HepG2 (cell line): ENCODE measurements at regions not wholly inside any gene's neighbourhood (a gene's known extent, or its start where the extent isn't known, plus 50 kb on each side); places are given as distances from the start of the nearest gene placed in this dataset.

Experiments
- AGO2 ChIP-seq: fragments of 200-400 bp; formaldehyde crosslinking; optimal IDR thresholded peaks from 2 replicates; pipeline ENCODE3; 2017; ENCODE audit warnings: mild to moderate bottlenecking, low read depth, low read length, moderate library complexity
- CENPBD1 ChIP-seq: sonication (generic); formaldehyde crosslinking; IDR thresholded peaks from 2 replicates; pipeline ENCODE4 v1.8.0; 2022; ENCODE audit warnings: missing genetic modification reagents, low read depth, mild to moderate bottlenecking, borderline replicate concordance
- CSRNP2 ChIP-seq: sonication (generic); formaldehyde crosslinking; conservative IDR thresholded peaks from 2 replicates; pipeline ENCODE4 v1.8.0; 2022; ENCODE audit warnings: low read depth, missing genetic modification reagents
- ELF4 ChIP-seq: sonication (generic); formaldehyde crosslinking; IDR thresholded peaks from 2 replicates; pipeline ENCODE4 v1.5.0; 2020; ENCODE audit warnings: missing genetic modification reagents, mild to moderate bottlenecking, moderate library complexity, borderline replicate concordance
- MAFG ChIP-seq: sonication (generic); formaldehyde crosslinking; IDR thresholded peaks from 2 replicates; pipeline ENCODE4 v1.5.1; 2020; ENCODE audit warnings: mild to moderate bottlenecking, missing genetic modification reagents
- MAZ ChIP-seq, 2 experiments: sonication (generic) in 1 of 2; formaldehyde crosslinking in 1 of 2; IDR thresholded peaks; 2 replicates each; pipeline versions ENCODE4 v1.5.0 to v1.6.1; 2012 to 2020; ENCODE audit warnings: low read depth in 2 of 2, mild to moderate bottlenecking in 2 of 2, borderline replicate concordance in 1 of 2, improper control_type of control experiment in 1 of 2, low read length in 1 of 2, missing genetic modification reagents in 1 of 2, moderate library complexity in 1 of 2
- MED1 ChIP-seq: sonication (generic); formaldehyde crosslinking; IDR thresholded peaks from 2 replicates; pipeline ENCODE4 v1.4.0; 2020; ENCODE audit warnings: missing genetic modification reagents
- NFIB ChIP-seq: sonication (generic); formaldehyde crosslinking; IDR thresholded peaks from 2 replicates; pipeline ENCODE4 v1.9.0; 2021; ENCODE audit warnings: missing genetic modification reagents, mild to moderate bottlenecking, borderline replicate concordance
- PHB2 ChIP-seq: fragments of 450-650 bp; IDR thresholded peaks from 2 replicates; pipeline ENCODE4 v1.6.1; 2018; ENCODE audit not compliant: partially characterized antibody
- RBFOX2 ChIP-seq: fragments of 200-400 bp; formaldehyde crosslinking; IDR thresholded peaks from 2 replicates; pipeline ENCODE4 v1.6.1; 2017; ENCODE audit warnings: low read depth, mild to moderate bottlenecking, low read length
- SALL2 ChIP-seq: sonication (generic); formaldehyde crosslinking; IDR thresholded peaks from 2 replicates; pipeline ENCODE4 v1.8.1; 2023; ENCODE audit warnings: mild to moderate bottlenecking, missing genetic modification reagents, inconsistent platforms
- SETDB1 ChIP-seq: sonication (generic); formaldehyde crosslinking; IDR thresholded peaks from 2 replicates; pipeline ENCODE4 v1.5.1; 2020; ENCODE audit warnings: missing genetic modification reagents, mild to moderate bottlenecking, borderline replicate concordance
- SMAD1 ChIP-seq: sonication (generic); formaldehyde crosslinking; IDR thresholded peaks from 2 replicates; pipeline ENCODE4 v1.4.0; 2020; ENCODE audit warnings: missing genetic modification reagents, low read depth, mild to moderate bottlenecking, borderline replicate concordance
- TOPORS ChIP-seq: sonication (generic); formaldehyde crosslinking; IDR thresholded peaks from 2 replicates; pipeline ENCODE4 v1.8.0; 2023; ENCODE audit warnings: mild to moderate bottlenecking, missing genetic modification reagents
- TP53 ChIP-seq: sonication (generic); formaldehyde crosslinking; conservative IDR thresholded peaks from 2 replicates; pipeline ENCODE4 v1.4.0; 2020; ENCODE audit warnings: missing genetic modification reagents
- USF2 ChIP-seq, 2 experiments: sonication (generic) in 1 of 2; formaldehyde crosslinking in 1 of 2; IDR thresholded peaks; 2 replicates each; pipeline versions ENCODE4 v1.5.1 to v1.6.1; 2011 to 2020; ENCODE audit warnings: borderline replicate concordance in 1 of 2, low read depth in 1 of 2, low read length in 1 of 2, mild to moderate bottlenecking in 1 of 2, missing genetic modification reagents in 1 of 2, moderate library complexity in 1 of 2
- ZFP90 ChIP-seq: sonication (generic); formaldehyde crosslinking; IDR thresholded peaks from 2 replicates; pipeline ENCODE4 v1.8.0; 2022; ENCODE audit warnings: missing genetic modification reagents, mild to moderate bottlenecking, inconsistent platforms, borderline replicate concordance
- ZNF12 ChIP-seq: sonication (generic); formaldehyde crosslinking; IDR thresholded peaks from 2 replicates; pipeline ENCODE4 v1.5.0; 2020; ENCODE audit warnings: missing genetic modification reagents
- ZNF333 ChIP-seq: sonication (generic); formaldehyde crosslinking; IDR thresholded peaks from 2 replicates; pipeline ENCODE4 v1.4.0; 2020; ENCODE audit warnings: mild to moderate bottlenecking, missing genetic modification reagents, borderline replicate concordance
- ZNF503 ChIP-seq: sonication (generic); formaldehyde crosslinking; IDR thresholded peaks from 2 replicates; pipeline ENCODE4 v1.4.0; 2020; ENCODE audit warnings: missing genetic modification reagents
- ZNF547 ChIP-seq: sonication (generic); formaldehyde crosslinking; IDR thresholded peaks from 2 replicates; pipeline ENCODE4 v1.5.1; 2020; ENCODE audit warnings: mild to moderate bottlenecking, missing genetic modification reagents
- ZNF792 ChIP-seq: IDR thresholded peaks from 2 replicates; pipeline ENCODE4 v1.6.1; 2016
- ZNF841 ChIP-seq: sonication (generic); formaldehyde crosslinking; IDR thresholded peaks from 2 replicates; pipeline ENCODE4 v1.8.1; 2023; ENCODE audit warnings: missing genetic modification reagents, borderline replicate concordance
- ZNF850 ChIP-seq: sonication (generic); formaldehyde crosslinking; conservative IDR thresholded peaks from 2 replicates; pipeline ENCODE4 v1.9.0; 2021; ENCODE audit warnings: mild to moderate bottlenecking, missing genetic modification reagents

- TF ChIP-seq MAZ (IDR thresholded peaks at IDR 0.05; ENCODE audit: borderline replicate concordance, low read depth, low read length) = no peak; the same call in 1 of the 2 replicates
- no peak for TF ChIP-seq MAZ (CRISPR knock-in tag; IDR thresholded peaks at IDR 0.05; ENCODE audit: low read depth)
- no peak for TF ChIP-seq ZNF792 (CRISPR knock-in tag)
- TF ChIP-seq ZNF503 = no peak
- TF ChIP-seq ELF4 (CRISPR knock-in tag) = no peak
- no peak for TF ChIP-seq SMAD1 (CRISPR knock-in tag)
- TF ChIP-seq SALL2 = no peak
- TF ChIP-seq CSRNP2 (CRISPR knock-in tag) = no peak
- TF ChIP-seq TP53 = no peak
- no peak for TF ChIP-seq RBFOX2
- TF ChIP-seq MAFG (CRISPR knock-in tag) = no peak
- TF ChIP-seq ZNF841 (CRISPR knock-in tag) = no peak
- TF ChIP-seq NFIB (CRISPR knock-in tag) = no peak
- no peak for TF ChIP-seq ZNF333
- no peak for TF ChIP-seq ZNF547 (CRISPR knock-in tag)
- no peak for TF ChIP-seq ZNF850 (CRISPR knock-in tag)
- TF ChIP-seq TOPORS = no peak
- TF ChIP-seq SETDB1 (CRISPR knock-in tag) = no peak
- no peak for TF ChIP-seq CENPBD1 (CRISPR knock-in tag)
- TF ChIP-seq PHB2 = no peak
- TF ChIP-seq USF2 (IDR thresholded peaks at IDR 0.05; ENCODE audit: low read depth, low read length) = no peak
- TF ChIP-seq USF2 (CRISPR knock-in tag; IDR thresholded peaks at IDR 0.05; ENCODE audit: borderline replicate concordance) = no peak
- no peak for TF ChIP-seq AGO2
- TF ChIP-seq MED1 = peak; percentile 57; the same call in 1 of the 2 replicates
- TF ChIP-seq ZFP90 (CRISPR knock-in tag) = no peak
- no peak for TF ChIP-seq ZNF12 (CRISPR knock-in tag)
Observed at GRCh38 chr2:64404002-64404731, 49.8 kb upstream of the LGALSL start (continued).
